CD14-positive monocyte (primary cell): ENCODE measurements at regions not wholly inside any gene's neighbourhood (a gene's known extent, or its start where the extent isn't known, plus 50 kb on each side); places are given as distances from the start of the nearest gene placed in this dataset.

Experiments used
- DNase-seq, 3 donors: peaks; one replicate each; pipeline ENCODE4 v3.0.0-alpha.2; 2011 to 2022
- H2AFZ ChIP-seq: 2 replicates; pipeline ENCODE4 v1.6.0; 2012; ENCODE audit warnings: mild to moderate bottlenecking, low read depth, low read length, inconsistent platforms; ENCODE audit not compliant: insufficient read depth, poor library complexity, severe bottlenecking
- H3K27ac ChIP-seq, 2 donors: 1 replicate in 1 of 2; 2 replicates in 1 of 2; pipeline ENCODE4 v1.5.1; 2012 to 2013; ENCODE audit warnings: low read length in 2 of 2, control low read depth in 1 of 2, inconsistent platforms in 1 of 2, low read depth in 1 of 2, mild to moderate bottlenecking in 1 of 2
- H3K27me3 ChIP-seq, 2 donors: one replicate each; pipeline versions ENCODE4 v1.6.0 to v1.6.1; 2011 to 2013; ENCODE audit warnings: low read length in 2 of 2; ENCODE audit not compliant: control insufficient read depth in 2 of 2, insufficient read depth in 2 of 2
- H3K36me3 ChIP-seq, 2 donors: replicated peaks in 1 of 2; 1 replicate in 1 of 2; 2 replicates in 1 of 2; pipeline versions ENCODE4 v1.5.1 to v1.6.1; 2012 to 2013; ENCODE audit warnings: low read length in 2 of 2, control low read depth in 1 of 2, inconsistent platforms in 1 of 2, mild to moderate bottlenecking in 1 of 2; ENCODE audit not compliant: insufficient read depth in 2 of 2, control insufficient read depth in 1 of 2
- H3K4me1 ChIP-seq, 2 donors: 1 replicate in 1 of 2; 2 replicates in 1 of 2; pipeline versions ENCODE4 v1.5.1 to v1.6.1; 2012 to 2013; ENCODE audit warnings: low read length in 2 of 2, control low read depth in 1 of 2, inconsistent platforms in 1 of 2, mild to moderate bottlenecking in 1 of 2, moderate library complexity in 1 of 2; ENCODE audit not compliant: insufficient read depth in 2 of 2, control insufficient read depth in 1 of 2
- H3K4me2 ChIP-seq: replicated peaks from 2 replicates; pipeline ENCODE3; 2012; ENCODE audit warnings: low read length, moderate library complexity, mild to moderate bottlenecking; ENCODE audit not compliant: poor library complexity, severe bottlenecking; ENCODE audit errors: extremely low read depth
- H3K4me3 ChIP-seq, 3 experiments: fragments of 200-600 bp in 1 of 3; sonication (generic) in 1 of 3; replicated peaks in 1 of 3; 1 replicate in 2 of 3; 2 replicates in 1 of 3; pipeline ENCODE4 v1.5.1; 2011 to 2013; ENCODE audit warnings: low read length in 3 of 3, mild to moderate bottlenecking in 3 of 3, control low read depth in 2 of 3, low read depth in 2 of 3, inconsistent platforms in 1 of 3, moderate library complexity in 1 of 3
- H3K79me2 ChIP-seq: 2 replicates; pipeline ENCODE4 v1.6.0; 2012; ENCODE audit warnings: mild to moderate bottlenecking, control low read depth, inconsistent platforms, low read length, moderate library complexity; ENCODE audit not compliant: insufficient read depth
- H3K9ac ChIP-seq: 2 replicates; pipeline ENCODE4 v1.6.0; 2017; ENCODE audit warnings: low read length, mild to moderate bottlenecking; ENCODE audit not compliant: insufficient read depth, poor library complexity, severe bottlenecking
- H3K9me3 ChIP-seq, 2 donors: replicated peaks in 1 of 2; 1 replicate in 1 of 2; 2 replicates in 1 of 2; pipeline versions ENCODE4 v1.5.1 to v1.6.1; 2012 to 2013; ENCODE audit warnings: low read length in 2 of 2, control low read depth in 1 of 2; ENCODE audit not compliant: control insufficient read depth in 1 of 2, insufficient read depth in 1 of 2
- H4K20me1 ChIP-seq: 2 replicates; pipeline ENCODE4 v1.6.0; 2012; ENCODE audit warnings: mild to moderate bottlenecking, low read length, control low read depth, moderate library complexity; ENCODE audit not compliant: insufficient read depth
- H3K27ac Mint-ChIP-seq, 7 donors: one replicate each; pipeline ENCODE4 v1.8.0; 2020; ENCODE audit warnings: mild to moderate bottlenecking in 7 of 7, mixed read lengths in 7 of 7, moderate library complexity in 6 of 7, inconsistent platforms in 2 of 7
- H3K27me3 Mint-ChIP-seq, 3 donors: one replicate each; pipeline ENCODE4 v1.8.0; 2021 to 2022; ENCODE audit warnings: low read depth in 3 of 3, mild to moderate bottlenecking in 3 of 3, mixed read lengths in 3 of 3, moderate library complexity in 3 of 3, inconsistent platforms in 1 of 3
- H3K36me3 Mint-ChIP-seq, 2 donors: one replicate each; pipeline ENCODE4 v1.8.0; 2020; ENCODE audit warnings: mixed read lengths in 2 of 2, inconsistent platforms in 1 of 2, mild to moderate bottlenecking in 1 of 2
- H3K4me1 Mint-ChIP-seq: one replicate; pipeline ENCODE4 v1.8.0; 2020; ENCODE audit warnings: mild to moderate bottlenecking, mixed read lengths
- H3K4me3 Mint-ChIP-seq, 2 donors: one replicate each; pipeline ENCODE4 v1.8.0; 2020; ENCODE audit warnings: mild to moderate bottlenecking in 2 of 2, mixed read lengths in 2 of 2, moderate library complexity in 1 of 2
- H3K9me3 Mint-ChIP-seq, 7 donors: one replicate each; pipeline ENCODE4 v1.8.0; 2020 to 2022; ENCODE audit warnings: mixed read lengths in 7 of 7, mild to moderate bottlenecking in 6 of 7, moderate library complexity in 6 of 7, inconsistent platforms in 2 of 7
- WGBS: methylation state at CpG from one replicate; pipeline ENCODE4 v1.1.5; 2013; ENCODE audit warnings: missing lambda C conversion rate; ENCODE audit not compliant: insufficient coverage; 5-methylcytosine and 5-hydroxymethylcytosine counted together
- intact Hi-C, 2 donors: fragments of 100-400 bp; cut with micrococcal nuclease; formaldehyde crosslinking; loops; one replicate each; pipeline versions ENCODE4 v1.15.0 to v1.15.1; 2023
- TF ChIP-seq, protein P1 (sequence below): fragments of 200-600 bp; IDR thresholded peaks from one replicate; pipeline ENCODE4 v1.8.0; 2022; ENCODE audit warnings: antibody characterized with exemption, mild to moderate bottlenecking

DNA sequence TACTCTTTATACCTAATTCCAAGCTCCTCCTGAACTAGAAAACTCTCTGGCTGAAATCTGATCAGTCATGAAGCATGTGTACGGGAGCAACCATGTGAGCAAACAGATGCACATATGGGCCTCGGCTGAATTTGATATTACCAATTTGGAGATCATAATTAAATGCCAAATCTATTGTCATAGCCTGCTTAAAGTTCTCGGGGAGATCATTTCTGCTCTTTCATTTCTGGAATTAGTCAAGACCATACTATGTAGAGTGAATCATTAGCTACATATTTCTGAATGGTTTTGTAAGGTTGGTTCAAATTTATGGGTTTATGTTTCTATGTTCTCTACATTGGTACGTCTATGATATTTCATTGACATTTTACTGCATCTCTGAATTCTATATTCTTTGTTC lies 205.5 kb downstream of the UBE2E3 start:
- Histone ChIP-seq H3K9me3 (no peaks in the 10 kb centered on the region), H3K4me2 (no peak overlapping the region), H4K20me1 (no peaks in the 10 kb centered on the region), H3K79me2 (no peaks in the 10 kb centered on the region), H3K27ac (no peak overlapping the region), H3K36me3 (no peaks in the 10 kb centered on the region), H2AFZ (no peak overlapping the region), H3K4me1 (peaks cover 17 to 23% of the 10 kb centered on the region in 2 donors), H3K4me3 (no peak overlapping the region), H3K27me3 (no peaks in the 10 kb centered on the region), H3K9ac (no peak overlapping the region)
- no peak for DNase-seq
- TF ChIP-seq, protein P1, sequence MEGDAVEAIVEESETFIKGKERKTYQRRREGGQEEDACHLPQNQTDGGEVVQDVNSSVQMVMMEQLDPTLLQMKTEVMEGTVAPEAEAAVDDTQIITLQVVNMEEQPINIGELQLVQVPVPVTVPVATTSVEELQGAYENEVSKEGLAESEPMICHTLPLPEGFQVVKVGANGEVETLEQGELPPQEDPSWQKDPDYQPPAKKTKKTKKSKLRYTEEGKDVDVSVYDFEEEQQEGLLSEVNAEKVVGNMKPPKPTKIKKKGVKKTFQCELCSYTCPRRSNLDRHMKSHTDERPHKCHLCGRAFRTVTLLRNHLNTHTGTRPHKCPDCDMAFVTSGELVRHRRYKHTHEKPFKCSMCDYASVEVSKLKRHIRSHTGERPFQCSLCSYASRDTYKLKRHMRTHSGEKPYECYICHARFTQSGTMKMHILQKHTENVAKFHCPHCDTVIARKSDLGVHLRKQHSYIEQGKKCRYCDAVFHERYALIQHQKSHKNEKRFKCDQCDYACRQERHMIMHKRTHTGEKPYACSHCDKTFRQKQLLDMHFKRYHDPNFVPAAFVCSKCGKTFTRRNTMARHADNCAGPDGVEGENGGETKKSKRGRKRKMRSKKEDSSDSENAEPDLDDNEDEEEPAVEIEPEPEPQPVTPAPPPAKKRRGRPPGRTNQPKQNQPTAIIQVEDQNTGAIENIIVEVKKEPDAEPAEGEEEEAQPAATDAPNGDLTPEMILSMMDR = no peak
- Mint-ChIP-seq H3K4me1 (peaks cover 21% of the 10 kb centered on the region), H3K36me3 (no peaks in the 10 kb centered on the region), H3K9me3 (peaks cover 0 to 2% (median 0%) of the 10 kb centered on the region in 7 donors), H3K27me3 (peaks cover 0 to 2% (median 1%) of the 10 kb centered on the region in 3 donors), H3K4me3 (no peak overlapping the region), H3K27ac (no peak overlapping the region)
- WGBS = 100% methylated on average over 2 of the region's 4 CpGs
- intact Hi-C loops = no loop called here

- H3K4me2 ChIP-seq = no peak overlapping the region
- Mint-ChIP-seq H3K9me3 (peaks cover 0 to 2% (median 0%) of the 10 kb centered on the region in 7 donors), H3K36me3 (no peaks in the 10 kb centered on the region), H3K4me3 (no peak overlapping the region), H3K27ac (no peak overlapping the region), H3K4me1 (peaks cover 20% of the 10 kb centered on the region), H3K27me3 (peaks cover 0 to 2% (median 1%) of the 10 kb centered on the region in 3 donors)
- H2AFZ ChIP-seq = no peak overlapping the region
- TF ChIP-seq, protein P1 = no peak
- H3K9ac ChIP-seq = no peak overlapping the region
- no peaks in the 10 kb centered on the region for H3K27me3 ChIP-seq
- 100% methylated on average over 3 of the region's 4 CpGs for WGBS
- peaks cover 15 to 22% of the 10 kb centered on the region in 2 donors for H3K4me1 ChIP-seq
- H3K4me3 ChIP-seq = no peak overlapping the region
- H3K79me2 ChIP-seq = no peaks in the 10 kb centered on the region
- H3K9me3 ChIP-seq = no peaks in the 10 kb centered on the region
- no peak overlapping the region for H3K27ac ChIP-seq
- H4K20me1 ChIP-seq = no peaks in the 10 kb centered on the region
- no peaks in the 10 kb centered on the region for H3K36me3 ChIP-seq
- intact Hi-C loops = no loop called here
- DNase-seq = no peak
These were observed 208.2 kb downstream of the UBE2E3 start for GRCh38 chr2:181188605-181189004.
